Caco-2 (cell line): ENCODE measurements at regions not wholly inside any gene's neighbourhood (a gene's known extent, or its start where the extent isn't known, plus 50 kb on each side); places are given as distances from the start of the nearest gene placed in this dataset.

Experiments used
- BruUV-seq: library from RNA; stranded (reverse); fragments of 400-500 nt; replicated peaks from 2 replicates; lab custom pipeline; 2021; lab: Mats Ljungman, UMichigan
- CTCF ChIA-PET: fragments of 300-600 bp; sonication (Branson Sonifier 250); formaldehyde crosslinking; loops from one replicate; lab custom pipeline; 2022; ENCODE audit warnings: antibody characterized with exemption; lab: Charles Lee
- POLR2A ChIA-PET: fragments of 300-600 bp; sonication (Branson Sonifier 250); formaldehyde crosslinking; loops from one replicate; lab custom pipeline; 2022; ENCODE audit warnings: antibody characterized with exemption; lab: Charles Lee
- DNase-seq, 2 experiments: peaks; one replicate each; pipeline versions ENCODE4 v3.0.0 to v3.0.0-alpha.2; 2020 to 2022
- H3K27me3 ChIP-seq: replicated peaks from 2 replicates; pipeline ENCODE4 v1.6.0; 2011; ENCODE audit warnings: low read length; ENCODE audit not compliant: control insufficient read depth, insufficient read depth
- H3K36me3 ChIP-seq: 2 replicates; pipeline ENCODE4 v1.5.1; 2011; ENCODE audit warnings: low read length; ENCODE audit not compliant: control insufficient read depth, insufficient read depth
- H3K4me1 ChIP-seq: fragments of 250-450 bp; sonication (Bioruptor Pico); 2 replicates; pipeline ENCODE4 v1.5.1; 2020; ENCODE audit warnings: mild to moderate bottlenecking
- H3K4me3 ChIP-seq: 2 replicates; pipeline ENCODE4 v1.5.1; 2011; ENCODE audit warnings: low read depth, mild to moderate bottlenecking, control low read depth, low read length
- H3K9me3 ChIP-seq: fragments of 250-450 bp; sonication (Bioruptor Pico); 2 replicates; pipeline ENCODE4 v1.5.1; 2020; ENCODE audit warnings: mild to moderate bottlenecking, moderate library complexity
- H3K27ac Mint-ChIP-seq: one replicate; pipeline ENCODE4 v1.8.0; 2022; ENCODE audit warnings: mixed read lengths; ENCODE audit not compliant: unreplicated experiment
- H3K27me3 Mint-ChIP-seq: one replicate; pipeline ENCODE4 v1.8.0; 2022; ENCODE audit warnings: mixed read lengths; ENCODE audit not compliant: insufficient read depth, unreplicated experiment
- H3K36me3 Mint-ChIP-seq: one replicate; pipeline ENCODE4 v1.8.0; 2022; ENCODE audit warnings: mild to moderate bottlenecking, mixed read lengths; ENCODE audit not compliant: insufficient read depth, unreplicated experiment
- H3K4me1 Mint-ChIP-seq: one replicate; pipeline ENCODE4 v1.8.0; 2022; ENCODE audit warnings: low read depth, mixed read lengths; ENCODE audit not compliant: unreplicated experiment
- H3K4me3 Mint-ChIP-seq: one replicate; pipeline ENCODE4 v1.8.0; 2022; ENCODE audit warnings: mild to moderate bottlenecking, moderate library complexity, mixed read lengths; ENCODE audit not compliant: unreplicated experiment
- H3K9me3 Mint-ChIP-seq: one replicate; pipeline ENCODE4 v1.8.0; 2022; ENCODE audit warnings: mixed read lengths; ENCODE audit not compliant: unreplicated experiment
- CTCF ChIP-seq, 2 experiments: fragments of 200-600 bp in 1 of 2; IDR thresholded peaks; 1 replicate in 1 of 2; 2 replicates in 1 of 2; pipeline versions ENCODE4 v1.5.1 to v1.8.0; 2011 to 2022; ENCODE audit warnings: antibody characterized with exemption in 1 of 2, control low read depth in 1 of 2, inconsistent platforms in 1 of 2, low read depth in 1 of 2, low read length in 1 of 2, mild to moderate bottlenecking in 1 of 2, moderate library complexity in 1 of 2; ENCODE audit not compliant: insufficient read depth in 1 of 2, severe bottlenecking in 1 of 2, unreplicated experiment in 1 of 2
- intact Hi-C: fragments of 100-400 bp; cut with micrococcal nuclease; formaldehyde crosslinking; loops from one replicate; pipeline ENCODE4 v1.10.0; 2022; ENCODE audit not compliant: unreplicated experiment

GRCh38 chr18:24918257-24918656, 433.7 kb downstream of the ZNF521 start:
- no peaks in the 10 kb centered on the region for H3K36me3 Mint-ChIP-seq
- peaks cover 2% of the 10 kb centered on the region for H3K4me1 Mint-ChIP-seq
- no peak overlapping the region for H3K4me3 Mint-ChIP-seq
- H3K36me3 ChIP-seq: no peaks in the 10 kb centered on the region
- H3K4me3 ChIP-seq: no peak overlapping the region
- H3K27me3 ChIP-seq: no peaks in the 10 kb centered on the region
- CTCF ChIA-PET: no interaction called here
- POLR2A ChIA-PET: no interaction called here
- BruUV-seq: no TSS peak
- TF ChIP-seq CTCF (IDR thresholded peaks at IDR 0.05; ENCODE audit: insufficient read depth in 1 of 2, low read depth in 1 of 2, low read length in 1 of 2, severe bottlenecking in 1 of 2, unreplicated experiment in 1 of 2): no peak
- no peak overlapping the region for H3K27ac Mint-ChIP-seq
- H3K4me1 ChIP-seq: no peaks in the 10 kb centered on the region
- no peak for DNase-seq
- H3K9me3 Mint-ChIP-seq: no peaks in the 10 kb centered on the region
- no peaks in the 10 kb centered on the region for H3K9me3 ChIP-seq
- H3K27me3 Mint-ChIP-seq: no peaks in the 10 kb centered on the region
- intact Hi-C loops: no loop called here

DNA sequence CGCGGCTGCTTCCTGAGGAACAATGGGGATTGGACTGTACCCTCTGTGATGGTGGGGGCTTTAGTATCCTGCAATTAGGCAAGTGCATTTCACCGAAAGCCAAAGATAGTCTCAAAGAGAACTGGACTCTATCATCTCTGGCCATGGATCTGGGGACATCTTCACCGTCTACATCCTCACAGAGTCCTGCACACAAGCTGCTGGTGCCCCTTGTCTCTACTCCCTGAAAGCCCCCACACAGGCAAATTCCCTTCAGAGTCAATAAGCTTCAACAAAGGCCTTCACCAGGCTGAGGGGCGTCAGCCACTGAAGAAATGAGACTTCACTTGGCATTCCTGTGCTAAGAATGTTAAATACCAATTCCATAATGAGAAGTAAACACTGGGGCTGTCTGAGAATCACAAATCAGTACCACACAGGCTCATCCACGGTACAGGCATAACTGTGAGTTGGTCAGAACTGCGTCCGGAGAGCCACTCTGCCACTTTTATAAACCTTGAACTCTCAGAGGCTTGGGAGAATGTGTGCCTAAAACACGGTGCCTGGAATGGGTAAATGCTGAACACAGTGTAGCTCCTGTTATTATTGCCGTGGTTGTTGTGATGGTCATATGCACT, 432.7 kb downstream of the ZNF521 start:
- no peak for TF ChIP-seq CTCF (IDR thresholded peaks at IDR 0.05; ENCODE audit: insufficient read depth in 1 of 2, low read depth in 1 of 2, low read length in 1 of 2, severe bottlenecking in 1 of 2, unreplicated experiment in 1 of 2)
- no peaks in the 10 kb centered on the region for H3K36me3 ChIP-seq
- no peak overlapping the region for H3K4me3 ChIP-seq
- H3K4me1 ChIP-seq: no peaks in the 10 kb centered on the region
- Mint-ChIP-seq H3K4me1 (peaks cover 7% of the 10 kb centered on the region), H3K27ac (no peak overlapping the region), H3K4me3 (no peak overlapping the region), H3K27me3 (no peaks in the 10 kb centered on the region), H3K9me3 (no peaks in the 10 kb centered on the region), H3K36me3 (no peaks in the 10 kb centered on the region)
- no peaks in the 10 kb centered on the region for H3K27me3 ChIP-seq
- CTCF ChIA-PET: no interaction called here
- POLR2A ChIA-PET: no interaction called here
- intact Hi-C loops: no loop called here
- BruUV-seq: no TSS peak
- DNase-seq: no peak
- no peaks in the 10 kb centered on the region for H3K9me3 ChIP-seq

DNA sequence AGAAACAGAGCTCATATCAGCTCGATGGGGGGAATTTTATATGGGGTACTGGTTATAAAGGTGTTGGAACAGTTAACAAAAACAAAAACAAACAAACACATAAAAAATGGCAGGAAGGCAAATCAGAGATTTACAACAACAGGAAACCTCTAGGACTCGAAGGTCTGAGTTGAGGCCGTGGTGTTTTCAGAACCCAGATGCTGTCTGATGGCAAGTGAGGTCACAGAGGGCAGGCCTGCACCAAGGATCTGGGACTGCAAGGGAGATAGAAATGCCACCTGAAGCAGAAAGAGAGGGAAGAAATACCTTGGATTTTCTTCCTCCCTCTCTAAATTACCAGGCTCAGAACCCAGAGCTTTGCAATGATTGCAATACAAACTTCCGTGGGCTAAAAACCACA, 429.5 kb downstream of the ZNF521 start:
- no peak for DNase-seq
- Mint-ChIP-seq H3K27me3 (no peaks in the 10 kb centered on the region), H3K4me1 (peaks cover 17% of the 10 kb centered on the region), H3K9me3 (no peaks in the 10 kb centered on the region), H3K4me3 (no peak overlapping the region), H3K36me3 (no peaks in the 10 kb centered on the region), H3K27ac (no peak overlapping the region)
- CTCF ChIA-PET: no interaction called here
- Histone ChIP-seq H3K9me3 (no peaks in the 10 kb centered on the region), H3K36me3 (no peaks in the 10 kb centered on the region), H3K27me3 (no peaks in the 10 kb centered on the region), H3K4me1 (peaks cover 5% of the 10 kb centered on the region; the same call in 1 of the 2 replicates), H3K4me3 (no peak overlapping the region)
- no TSS peak for BruUV-seq
- POLR2A ChIA-PET: no interaction called here
- intact Hi-C loops: no loop called here
- no peak for TF ChIP-seq CTCF (IDR thresholded peaks at IDR 0.05; ENCODE audit: insufficient read depth in 1 of 2, low read depth in 1 of 2, low read length in 1 of 2, severe bottlenecking in 1 of 2, unreplicated experiment in 1 of 2)
